ENCODE measurements at regions not wholly inside any gene's neighbourhood (a gene's known extent, or its start where the extent isn't known, plus 50 kb on each side); places are given as distances from the start of the nearest gene placed in this dataset.

- Histone ChIP-seq H3K27me3 (ENCODE audit: control insufficient read depth, low read length) (no peaks in the 10 kb centered on the region), H3K4me1 (ENCODE audit: control insufficient read depth, low read length) (peaks cover 55% of the 10 kb centered on the region), H3K79me2 (ENCODE audit: control insufficient read depth, low read length) (no peaks in the 10 kb centered on the region), H3K4me2 (ENCODE audit: low read length) (no peak overlapping the region), H3K36me3 (ENCODE audit: control insufficient read depth, low read length) (no peaks in the 10 kb centered on the region), H3F3A (ENCODE audit: control insufficient read depth, insufficient read depth) (peaks cover 23% of the 10 kb centered on the region), H3K27ac (ENCODE audit: low read depth, low read length) (no peak overlapping the region), H3K4me3 (ENCODE audit: low read length) (no peak overlapping the region), H3K9me3 (ENCODE audit: control insufficient read depth, insufficient read depth, low read length) (no peaks in the 10 kb centered on the region), H4K20me1 (ENCODE audit: control insufficient read depth, insufficient read depth, low read depth, low read length) (no peaks in the 10 kb centered on the region), H3K9me2 (replicated peaks; ENCODE audit: control insufficient read depth, low read length) (no peaks in the 10 kb centered on the region)
- TF ChIP-seq CTCF (IDR thresholded peaks at IDR 0.05; ENCODE audit: low read depth, low read length, poor library complexity, severe bottlenecking) (no peak), EZH2phosphoT487 (IDR thresholded peaks at IDR 0.05; ENCODE audit: borderline replicate concordance, low read length) (no peak)
Measured at GRCh38 chr15:70315431-70315830, 217.7 kb upstream of the TLE3 start.

- TF ChIP-seq EZH2phosphoT487 (IDR thresholded peaks at IDR 0.05; ENCODE audit: borderline replicate concordance, low read length) (no peak), CTCF (IDR thresholded peaks at IDR 0.05; ENCODE audit: low read depth, low read length, poor library complexity, severe bottlenecking) (no peak)
- Histone ChIP-seq H3K4me3 (ENCODE audit: low read length) (no peak overlapping the region), H3K9me2 (replicated peaks; ENCODE audit: control insufficient read depth, low read length) (no peaks in the 10 kb centered on the region), H3F3A (ENCODE audit: control insufficient read depth, insufficient read depth) (peaks cover 16% of the 10 kb centered on the region), H4K20me1 (ENCODE audit: control insufficient read depth, insufficient read depth, low read depth, low read length) (no peaks in the 10 kb centered on the region), H3K27me3 (ENCODE audit: control insufficient read depth, low read length) (no peaks in the 10 kb centered on the region), H3K9me3 (ENCODE audit: control insufficient read depth, insufficient read depth, low read length) (no peaks in the 10 kb centered on the region), H3K4me2 (ENCODE audit: low read length) (no peak overlapping the region), H3K4me1 (ENCODE audit: control insufficient read depth, low read length) (peaks cover 48% of the 10 kb centered on the region), H3K36me3 (ENCODE audit: control insufficient read depth, low read length) (no peaks in the 10 kb centered on the region), H3K79me2 (ENCODE audit: control insufficient read depth, low read length) (no peaks in the 10 kb centered on the region), H3K27ac (ENCODE audit: low read depth, low read length) (no peak overlapping the region)
Measured at GRCh38 chr15:70314688-70315087, 217.0 kb upstream of the TLE3 start.

- Histone ChIP-seq H3K9me3 (ENCODE audit: control insufficient read depth, insufficient read depth, low read length) (no peaks in the 10 kb centered on the region), H3K4me1 (ENCODE audit: control insufficient read depth, low read length) (peaks cover 49% of the 10 kb centered on the region), H3K27ac (ENCODE audit: low read depth, low read length) (no peak overlapping the region), H4K20me1 (ENCODE audit: control insufficient read depth, insufficient read depth, low read depth, low read length) (no peaks in the 10 kb centered on the region), H3F3A (ENCODE audit: control insufficient read depth, insufficient read depth) (peaks cover 12% of the 10 kb centered on the region), H3K9me2 (replicated peaks; ENCODE audit: control insufficient read depth, low read length) (no peaks in the 10 kb centered on the region), H3K27me3 (ENCODE audit: control insufficient read depth, low read length) (no peaks in the 10 kb centered on the region), H3K4me2 (ENCODE audit: low read length) (no peak overlapping the region), H3K79me2 (ENCODE audit: control insufficient read depth, low read length) (no peaks in the 10 kb centered on the region), H3K4me3 (ENCODE audit: low read length) (no peak overlapping the region), H3K36me3 (ENCODE audit: control insufficient read depth, low read length) (no peaks in the 10 kb centered on the region)
- TF ChIP-seq CTCF (IDR thresholded peaks at IDR 0.05; ENCODE audit: low read depth, low read length, poor library complexity, severe bottlenecking) (no peak), EZH2phosphoT487 (IDR thresholded peaks at IDR 0.05; ENCODE audit: borderline replicate concordance, low read length) (no peak)
Measured at GRCh38 chr15:70314018-70314354, 216.3 kb upstream of the TLE3 start.
